ENCODE measurements at regions not wholly inside any gene's neighbourhood (a gene's known extent, or its start where the extent isn't known, plus 50 kb on each side); places are given as distances from the start of the nearest gene placed in this dataset.
"Not testable (repeated sequence)": the region's sequence is repeated elsewhere in the genome, so short reads cannot be mapped to it uniquely, and the experiment has no call there.

DNA sequence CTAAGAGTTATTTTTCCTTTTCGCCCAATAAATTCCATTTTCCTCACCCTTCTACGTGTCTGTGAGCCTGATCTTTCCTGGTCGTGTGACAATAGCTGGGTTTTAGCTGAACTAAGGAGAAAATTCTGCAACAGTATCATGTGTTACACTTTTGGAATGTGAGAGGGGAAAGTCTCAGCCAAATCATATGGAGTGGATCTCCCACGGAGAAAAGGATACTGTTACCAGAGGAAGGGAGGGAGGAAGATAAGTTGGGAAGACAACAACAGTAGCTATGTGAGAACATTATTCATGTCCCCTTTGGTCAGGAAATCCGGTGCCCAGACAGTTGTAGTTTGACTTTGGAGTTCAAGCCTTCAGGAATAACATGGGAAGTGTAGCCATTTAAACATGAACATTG, 584.0 kb upstream of the RAG2 start:
- TF ChIP-seq, protein P1, sequence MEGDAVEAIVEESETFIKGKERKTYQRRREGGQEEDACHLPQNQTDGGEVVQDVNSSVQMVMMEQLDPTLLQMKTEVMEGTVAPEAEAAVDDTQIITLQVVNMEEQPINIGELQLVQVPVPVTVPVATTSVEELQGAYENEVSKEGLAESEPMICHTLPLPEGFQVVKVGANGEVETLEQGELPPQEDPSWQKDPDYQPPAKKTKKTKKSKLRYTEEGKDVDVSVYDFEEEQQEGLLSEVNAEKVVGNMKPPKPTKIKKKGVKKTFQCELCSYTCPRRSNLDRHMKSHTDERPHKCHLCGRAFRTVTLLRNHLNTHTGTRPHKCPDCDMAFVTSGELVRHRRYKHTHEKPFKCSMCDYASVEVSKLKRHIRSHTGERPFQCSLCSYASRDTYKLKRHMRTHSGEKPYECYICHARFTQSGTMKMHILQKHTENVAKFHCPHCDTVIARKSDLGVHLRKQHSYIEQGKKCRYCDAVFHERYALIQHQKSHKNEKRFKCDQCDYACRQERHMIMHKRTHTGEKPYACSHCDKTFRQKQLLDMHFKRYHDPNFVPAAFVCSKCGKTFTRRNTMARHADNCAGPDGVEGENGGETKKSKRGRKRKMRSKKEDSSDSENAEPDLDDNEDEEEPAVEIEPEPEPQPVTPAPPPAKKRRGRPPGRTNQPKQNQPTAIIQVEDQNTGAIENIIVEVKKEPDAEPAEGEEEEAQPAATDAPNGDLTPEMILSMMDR (IDR thresholded peaks at IDR 0.05), result no peak
- peaks cover 2% of the 10 kb centered on the region for H3K9me3 Mint-ChIP-seq (ENCODE audit: low read depth)
- H3K4me3 Mint-ChIP-seq (ENCODE audit: unreplicated experiment), result no peak overlapping the region
- no peak for DNase-seq (ENCODE audit: low spot score)
- no peaks in the 10 kb centered on the region for H3K27me3 Mint-ChIP-seq (ENCODE audit: low read depth)
- no peak overlapping the region for H3K27ac Mint-ChIP-seq (ENCODE audit: unreplicated experiment)
- no peaks in the 10 kb centered on the region for H3K36me3 Mint-ChIP-seq (ENCODE audit: low read depth)
- H3K4me1 Mint-ChIP-seq (ENCODE audit: low read depth), result no peaks in the 10 kb centered on the region

DNA sequence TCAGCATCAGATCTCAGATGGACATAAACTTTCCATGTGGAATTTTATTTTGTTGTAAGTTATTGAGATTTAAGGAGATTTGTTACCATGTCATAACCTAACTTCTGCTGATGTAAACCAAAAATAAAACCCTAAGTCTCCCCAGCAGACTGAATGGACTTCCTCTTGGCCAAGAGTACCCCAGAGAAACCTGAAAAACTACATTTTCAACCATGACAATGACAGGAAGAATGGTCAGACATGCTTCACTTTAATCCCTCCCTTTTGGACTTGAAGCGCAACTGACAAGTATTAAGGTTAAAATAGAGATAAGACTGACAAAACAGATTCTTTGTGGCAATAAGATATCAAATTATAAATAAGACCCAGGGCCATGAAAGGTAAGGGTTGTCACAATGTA, 579.7 kb upstream of the RAG2 start:
- Mint-ChIP-seq H3K4me3 (ENCODE audit: unreplicated experiment) (no peak overlapping the region), H3K4me1 (ENCODE audit: low read depth) (no peaks in the 10 kb centered on the region), H3K27ac (ENCODE audit: unreplicated experiment) (no peak overlapping the region), H3K9me3 (ENCODE audit: low read depth) (peaks cover 2% of the 10 kb centered on the region), H3K36me3 (ENCODE audit: low read depth) (no peaks in the 10 kb centered on the region), H3K27me3 (ENCODE audit: low read depth) (peaks cover 5% of the 10 kb centered on the region)
- TF ChIP-seq, protein P1 (IDR thresholded peaks at IDR 0.05), result no peak
- DNase-seq (ENCODE audit: low spot score), result no peak

DNA sequence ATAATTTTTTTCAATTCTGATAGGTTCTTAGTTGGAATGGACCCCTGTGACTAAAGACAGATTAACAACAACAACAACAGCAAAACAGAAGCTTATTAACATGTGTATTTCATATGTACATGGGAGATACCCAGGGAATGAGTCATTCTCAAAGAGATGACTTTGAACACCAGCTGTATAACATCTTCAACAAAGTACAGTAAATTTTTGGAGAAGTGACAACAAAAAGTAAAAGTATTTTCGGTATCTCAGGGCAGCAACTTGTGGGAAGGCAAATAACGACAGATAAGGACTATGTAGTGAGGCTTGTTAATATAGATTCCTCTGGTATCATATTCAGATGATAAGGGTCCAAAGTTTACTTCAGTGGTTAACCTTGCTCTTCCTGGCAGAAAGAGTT, 573.4 kb upstream of the RAG2 start:
- no peak overlapping the region for H3K27ac Mint-ChIP-seq (ENCODE audit: unreplicated experiment)
- no peaks in the 10 kb centered on the region for H3K9me3 Mint-ChIP-seq (ENCODE audit: low read depth)
- DNase-seq (ENCODE audit: low spot score), result no peak
- no peaks in the 10 kb centered on the region for H3K36me3 Mint-ChIP-seq (ENCODE audit: low read depth)
- H3K4me3 Mint-ChIP-seq (ENCODE audit: unreplicated experiment), result no peak overlapping the region
- peaks cover 10% of the 10 kb centered on the region for H3K27me3 Mint-ChIP-seq (ENCODE audit: low read depth)
- TF ChIP-seq, protein P1 (IDR thresholded peaks at IDR 0.05), result no peak
- H3K4me1 Mint-ChIP-seq (ENCODE audit: low read depth), result no peaks in the 10 kb centered on the region

DNA sequence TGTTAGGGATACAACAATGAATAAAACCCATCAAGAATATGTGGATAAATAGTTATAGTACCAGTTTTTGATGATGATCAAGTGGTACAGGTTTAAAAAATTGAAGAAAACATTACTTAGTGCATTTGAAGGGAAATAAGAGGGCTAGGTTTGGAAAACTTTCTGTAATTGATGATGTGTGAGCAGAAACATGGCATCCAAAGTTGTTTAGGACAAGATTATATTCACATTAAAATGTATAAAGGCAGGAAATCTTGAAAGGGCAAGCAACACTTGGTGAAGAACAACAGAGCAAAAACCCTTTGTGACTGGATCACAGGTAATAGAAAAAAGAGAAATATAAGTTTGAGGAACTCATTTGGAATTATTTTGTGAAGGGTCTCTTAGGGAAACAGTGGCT, 572.3 kb upstream of the RAG2 start:
- Mint-ChIP-seq H3K9me3 (ENCODE audit: low read depth) (no peaks in the 10 kb centered on the region), H3K27me3 (ENCODE audit: low read depth) (peaks cover 6% of the 10 kb centered on the region)

DNA sequence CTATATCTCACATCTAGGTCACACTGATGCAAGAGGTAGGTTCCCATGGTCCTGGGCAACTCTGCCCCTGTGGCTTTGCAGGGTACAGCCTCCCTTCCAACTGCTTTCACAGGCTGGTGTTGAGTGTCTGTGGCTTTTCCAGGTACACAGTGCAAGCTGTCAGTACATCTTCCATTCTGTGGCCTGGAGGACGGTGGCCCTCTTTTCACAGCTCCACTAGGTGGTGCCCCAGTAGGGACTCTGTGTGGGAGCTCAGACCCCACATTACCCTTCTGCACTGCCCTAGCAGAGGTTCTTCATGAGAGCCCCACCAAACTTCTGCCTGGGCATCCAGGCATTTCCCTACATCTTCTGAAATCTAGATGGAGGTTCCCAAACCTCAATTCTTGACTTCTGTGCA, 547.4 kb upstream of the RAG2 start:
- not testable (repeated sequence) for H3K4me1 Mint-ChIP-seq (ENCODE audit: low read depth); H3K4me3 Mint-ChIP-seq (ENCODE audit: unreplicated experiment)

More for the DNA sequence above, 572.3 kb upstream of the RAG2 start:
- no peaks in the 10 kb centered on the region for H3K36me3 Mint-ChIP-seq (ENCODE audit: low read depth)
- H3K27ac Mint-ChIP-seq (ENCODE audit: unreplicated experiment), result no peak overlapping the region
- TF ChIP-seq, protein P1 (IDR thresholded peaks at IDR 0.05), result no peak
- no peak for DNase-seq (ENCODE audit: low spot score)
- no peaks in the 10 kb centered on the region for H3K4me1 Mint-ChIP-seq (ENCODE audit: low read depth)
- H3K4me3 Mint-ChIP-seq (ENCODE audit: unreplicated experiment), result no peak overlapping the region

DNA sequence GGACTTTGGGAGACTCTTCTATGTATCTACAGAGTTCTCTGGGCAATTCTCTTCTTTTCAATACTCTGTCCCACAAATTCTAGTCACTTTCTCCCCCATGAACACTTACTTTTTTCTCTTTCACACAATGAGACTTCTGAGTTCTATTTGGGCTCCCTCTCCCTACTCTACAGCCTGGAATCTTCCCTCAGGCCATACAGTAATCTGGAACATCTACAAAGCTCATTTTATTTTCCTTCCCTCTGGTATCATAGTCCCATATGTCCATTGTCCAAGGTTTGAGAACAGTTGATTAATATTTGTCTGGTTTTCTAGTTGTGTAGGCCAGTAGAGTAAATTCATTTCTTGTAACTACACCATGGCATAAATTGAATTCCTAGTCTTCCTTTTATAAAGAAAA, 544.6 kb upstream of the RAG2 start:
- DNase-seq (ENCODE audit: low spot score), result no peak
- Mint-ChIP-seq H3K4me3 (ENCODE audit: unreplicated experiment) (no peak overlapping the region), H3K27ac (ENCODE audit: unreplicated experiment) (no peak overlapping the region), H3K36me3 (ENCODE audit: low read depth) (no peaks in the 10 kb centered on the region), H3K27me3 (ENCODE audit: low read depth) (no peaks in the 10 kb centered on the region), H3K9me3 (ENCODE audit: low read depth) (peaks cover 18% of the 10 kb centered on the region), H3K4me1 (ENCODE audit: low read depth) (no peaks in the 10 kb centered on the region)
- TF ChIP-seq, protein P1 (IDR thresholded peaks at IDR 0.05), result no peak

More for the DNA sequence above, 547.4 kb upstream of the RAG2 start:
- DNase-seq (ENCODE audit: low spot score); H3K36me3 Mint-ChIP-seq (ENCODE audit: low read depth); H3K27ac Mint-ChIP-seq (ENCODE audit: unreplicated experiment); H3K27me3 Mint-ChIP-seq (ENCODE audit: low read depth): not testable (repeated sequence)
- H3K9me3 Mint-ChIP-seq (ENCODE audit: low read depth), result peaks cover 13% of the 10 kb centered on the region

All from chondrocyte (in vitro differentiated cells).